ENCODE measurements at regions not wholly inside any gene's neighbourhood (a gene's known extent, or its start where the extent isn't known, plus 50 kb on each side); places are given as distances from the start of the nearest gene placed in this dataset.

DNA sequence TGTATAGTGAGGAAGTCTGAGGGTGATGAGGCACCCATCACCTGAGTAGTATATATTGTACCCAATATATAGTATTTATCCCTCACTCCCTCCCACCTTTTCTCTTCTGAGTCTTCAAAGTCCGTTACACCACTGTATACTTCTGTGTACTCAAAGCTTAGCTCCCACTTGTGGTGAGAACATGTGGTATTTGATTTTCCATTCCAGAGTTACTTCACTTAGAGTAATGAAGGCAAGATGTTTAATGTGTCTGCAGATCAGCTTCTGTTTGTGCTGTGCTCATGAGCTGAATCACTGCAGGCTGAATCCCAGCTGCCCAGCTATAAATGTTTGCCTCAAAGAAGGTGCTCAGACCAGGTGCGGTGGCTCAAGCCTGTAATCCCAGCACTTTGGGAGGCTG, 139.3 kb upstream of the FOXA2 start:
- TF ChIP-seq, protein P1, sequence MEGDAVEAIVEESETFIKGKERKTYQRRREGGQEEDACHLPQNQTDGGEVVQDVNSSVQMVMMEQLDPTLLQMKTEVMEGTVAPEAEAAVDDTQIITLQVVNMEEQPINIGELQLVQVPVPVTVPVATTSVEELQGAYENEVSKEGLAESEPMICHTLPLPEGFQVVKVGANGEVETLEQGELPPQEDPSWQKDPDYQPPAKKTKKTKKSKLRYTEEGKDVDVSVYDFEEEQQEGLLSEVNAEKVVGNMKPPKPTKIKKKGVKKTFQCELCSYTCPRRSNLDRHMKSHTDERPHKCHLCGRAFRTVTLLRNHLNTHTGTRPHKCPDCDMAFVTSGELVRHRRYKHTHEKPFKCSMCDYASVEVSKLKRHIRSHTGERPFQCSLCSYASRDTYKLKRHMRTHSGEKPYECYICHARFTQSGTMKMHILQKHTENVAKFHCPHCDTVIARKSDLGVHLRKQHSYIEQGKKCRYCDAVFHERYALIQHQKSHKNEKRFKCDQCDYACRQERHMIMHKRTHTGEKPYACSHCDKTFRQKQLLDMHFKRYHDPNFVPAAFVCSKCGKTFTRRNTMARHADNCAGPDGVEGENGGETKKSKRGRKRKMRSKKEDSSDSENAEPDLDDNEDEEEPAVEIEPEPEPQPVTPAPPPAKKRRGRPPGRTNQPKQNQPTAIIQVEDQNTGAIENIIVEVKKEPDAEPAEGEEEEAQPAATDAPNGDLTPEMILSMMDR (IDR thresholded peaks at IDR 0.05; ENCODE audit: low read depth, low read length) = no peak
- no peak for TF ChIP-seq EZH2phosphoT487 (IDR thresholded peaks at IDR 0.05; ENCODE audit: low read depth)

Data from OCI-LY3 (cell line).